DMS79 treated with DMSO at 0.1 percent for 48 hours (cell line): ENCODE measurements at regions not wholly inside any gene's neighbourhood (a gene's known extent, or its start where the extent isn't known, plus 50 kb on each side); places are given as distances from the start of the nearest gene placed in this dataset.
"Not testable (repeated sequence)": the region's sequence is repeated elsewhere in the genome, so short reads cannot be mapped to it uniquely, and the experiment has no call there.

ENCODE experiments used
- DNase-seq: peaks from one replicate; lab custom pipeline; 2025; lab: John Stamatoyannopoulos, UW

GRCh38 chr3:34646911-34647460, 848.6 kb downstream of the PDCD6IP start:
- no peak for DNase-seq

GRCh38 chr3:34650131-34650530, 851.7 kb downstream of the PDCD6IP start:
- DNase-seq, result no peak

GRCh38 chr3:34668915-34669314, 870.5 kb downstream of the PDCD6IP start:
- DNase-seq, result no peak

- DNase-seq, result no peak
Measured at GRCh38 chr3:34669490-34669889, 871.1 kb downstream of the PDCD6IP start.

DNA sequence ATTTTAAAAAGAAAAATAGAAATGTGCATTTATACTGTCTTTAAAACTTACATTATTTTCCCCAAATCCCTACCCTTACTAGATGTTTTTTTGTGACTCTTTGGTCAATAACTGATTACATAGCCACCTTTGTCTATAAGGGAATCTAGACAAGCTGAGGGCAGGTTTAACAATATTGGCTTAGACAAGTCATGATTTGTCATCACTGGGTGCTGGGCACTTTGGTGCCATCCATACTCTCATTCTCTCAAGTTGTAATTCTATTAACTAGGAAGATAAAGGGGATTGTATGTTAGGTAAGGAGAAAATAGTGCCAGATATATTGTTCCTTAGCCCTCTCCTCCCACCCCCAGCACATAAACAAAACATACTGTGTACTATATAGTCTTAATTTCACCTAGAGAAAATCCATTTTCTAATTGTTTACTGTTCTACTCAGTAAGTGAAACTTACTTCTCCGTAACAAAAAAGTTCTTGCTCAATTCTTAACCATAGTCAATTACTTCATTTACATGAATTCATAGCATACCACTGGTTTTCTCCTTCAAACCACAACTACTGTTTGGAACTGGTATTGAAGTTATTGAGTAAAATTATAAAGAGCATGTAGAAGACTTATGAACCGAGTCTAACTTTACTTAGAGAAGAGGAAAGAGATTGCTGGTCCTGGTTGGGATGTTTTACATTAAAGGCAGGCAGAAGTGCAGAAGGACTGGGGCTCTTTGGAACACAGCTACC, 877.1 kb downstream of the PDCD6IP start:
- no peak for DNase-seq

DNA sequence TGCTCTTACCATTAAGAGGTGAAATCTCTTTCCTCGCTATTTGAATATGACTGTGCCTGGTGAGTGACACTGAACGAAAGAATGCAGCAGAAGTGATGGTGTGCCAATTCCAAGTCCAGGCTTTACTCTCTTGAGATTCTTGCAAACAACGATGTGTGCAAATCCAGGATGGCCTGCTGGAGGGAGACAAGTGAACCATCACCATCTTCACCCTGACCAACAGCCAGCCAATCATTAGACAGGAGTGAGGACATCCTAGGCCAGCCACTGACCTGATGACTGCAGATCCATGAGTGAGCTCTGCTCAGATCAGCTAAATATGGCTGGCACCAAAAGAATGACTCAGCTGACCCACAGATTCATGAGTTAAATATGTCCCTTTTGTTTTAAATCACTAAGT, 878.0 kb downstream of the PDCD6IP start:
- DNase-seq, result no peak

DNA sequence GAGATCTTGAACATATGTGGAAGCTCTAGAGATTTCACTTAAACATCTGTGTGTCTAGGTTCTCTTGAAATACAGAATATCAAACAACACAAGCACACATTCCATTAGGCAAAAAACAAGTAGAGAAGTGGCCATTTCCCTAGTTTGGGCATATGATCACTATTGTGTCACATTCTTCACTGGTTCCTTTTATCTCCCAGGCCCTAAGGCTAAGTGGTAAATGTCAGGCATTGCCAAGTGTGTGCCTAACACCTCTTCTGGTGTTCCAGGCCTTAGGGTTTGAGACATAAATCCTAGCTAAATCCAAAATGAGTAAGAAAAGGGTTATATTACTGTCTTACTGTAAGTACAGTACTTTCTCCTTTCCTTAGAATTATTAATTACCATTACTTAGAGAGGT, 880.1 kb downstream of the PDCD6IP start:
- no peak for DNase-seq

DNA sequence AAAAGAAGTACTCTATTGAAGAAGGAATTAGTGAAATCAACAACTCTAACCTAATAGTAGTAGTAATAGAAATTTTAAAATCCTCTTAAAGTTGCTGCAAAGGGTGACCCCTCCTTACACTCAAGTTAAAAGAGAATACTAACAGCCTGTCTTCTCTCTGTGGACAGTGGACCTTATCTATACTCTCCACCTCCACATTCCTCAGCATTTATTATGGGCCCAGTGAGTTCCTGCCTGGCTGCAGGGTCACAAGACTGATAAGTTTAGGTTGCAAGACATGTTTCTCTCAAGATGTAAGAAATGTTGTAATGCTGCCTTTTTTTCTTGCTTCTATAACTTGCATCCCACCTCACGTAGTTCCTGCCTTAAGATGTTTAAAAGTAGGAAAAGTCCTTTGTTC, 880.6 kb downstream of the PDCD6IP start:
- DNase-seq, result not testable (repeated sequence)

- no peak for DNase-seq
Measured at GRCh38 chr3:34683851-34684250, 885.4 kb downstream of the PDCD6IP start.

- DNase-seq, result no peak
Measured at GRCh38 chr3:34686541-34686940, 888.1 kb downstream of the PDCD6IP start.

GRCh38 chr3:34687671-34688070, 889.2 kb downstream of the PDCD6IP start:
- no peak for DNase-seq

DNA sequence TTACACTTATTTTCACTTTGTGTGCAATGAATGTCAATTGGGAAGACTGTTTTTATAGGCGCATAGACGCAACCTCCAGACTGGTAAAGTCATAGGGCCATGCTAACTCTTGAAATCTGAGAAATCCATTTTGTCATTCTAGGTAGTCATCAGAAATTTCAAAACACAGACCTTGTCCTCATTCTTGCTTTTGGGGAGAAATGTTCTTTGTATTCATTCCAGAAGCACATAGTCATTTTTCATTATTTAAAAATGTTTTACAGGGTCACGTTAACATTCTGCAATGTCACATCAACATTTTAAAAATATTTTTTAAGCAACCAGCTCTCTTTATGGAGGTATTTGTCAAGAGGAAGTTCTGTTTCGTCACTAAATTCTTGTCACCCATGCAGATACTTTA, 898.4 kb downstream of the PDCD6IP start:
- no peak for DNase-seq

DNA sequence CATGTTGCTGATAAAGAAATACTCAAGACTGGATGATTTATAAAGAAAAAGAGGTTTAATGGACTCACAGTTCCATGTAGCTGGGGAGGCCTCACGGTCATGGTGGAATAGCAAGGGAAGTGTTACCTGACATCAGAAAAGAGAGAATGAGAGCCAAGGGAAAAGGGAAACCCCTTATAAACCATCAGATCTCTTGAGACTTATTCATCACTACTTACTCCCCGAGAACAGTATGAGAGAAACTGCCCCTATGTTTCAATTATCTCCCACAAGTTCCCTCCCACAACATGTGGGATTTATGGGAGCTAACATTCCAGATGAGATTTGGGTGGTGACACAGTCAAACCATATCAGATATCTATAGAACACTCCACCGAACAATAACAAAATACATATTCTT, 904.6 kb downstream of the PDCD6IP start:
- DNase-seq, result no peak

DNA sequence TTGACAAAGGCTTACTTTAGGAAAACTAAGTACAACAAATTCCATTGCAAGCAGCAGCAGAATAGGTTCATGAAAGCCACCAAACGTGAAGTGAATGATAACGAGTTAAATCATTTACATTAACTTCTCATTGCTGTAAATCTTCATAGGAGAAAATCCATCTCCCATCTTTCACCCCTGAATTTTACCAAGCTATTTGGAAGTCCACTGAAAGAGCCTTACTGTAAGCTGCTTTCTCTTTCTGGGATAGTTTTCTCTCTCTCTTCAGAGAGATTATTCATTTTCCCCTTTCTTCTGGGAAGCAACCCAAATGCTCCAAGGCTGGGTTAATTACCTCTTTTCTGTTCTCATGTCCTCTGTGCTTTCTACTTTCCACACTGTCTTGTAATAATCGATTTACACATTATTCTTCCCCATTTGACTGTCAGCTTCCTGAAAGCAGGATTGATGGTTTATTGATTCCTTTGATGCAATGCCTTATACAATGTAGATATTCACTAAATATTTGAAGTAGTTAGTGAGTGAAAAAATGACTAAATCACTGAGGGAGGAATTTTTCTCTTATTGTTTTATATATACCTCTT, 914.3 kb upstream of the ARPP21 start:
- DNase-seq, result no peak

DNA sequence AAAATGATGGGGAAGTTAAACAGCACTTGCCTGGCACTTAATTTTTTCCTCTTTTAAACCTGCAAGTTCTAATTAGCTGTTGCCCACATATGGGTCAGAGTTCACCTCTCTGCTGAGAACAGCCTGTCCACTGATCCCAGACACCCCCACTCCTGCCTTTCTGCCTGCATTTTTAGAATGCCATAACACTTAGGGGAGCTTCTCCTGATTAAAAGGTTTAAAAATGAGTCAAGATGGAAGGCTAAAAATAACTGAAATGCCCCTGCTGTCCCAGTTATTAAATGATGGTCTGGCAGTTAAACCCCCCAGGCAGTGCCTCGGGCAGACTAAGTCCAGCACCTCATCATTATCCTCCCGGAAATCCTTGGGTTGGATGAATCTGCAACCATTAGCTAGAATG, 913.6 kb upstream of the ARPP21 start:
- DNase-seq, result no peak

- no peak for DNase-seq
Measured at GRCh38 chr3:34727700-34728099, 911.6 kb upstream of the ARPP21 start.

DNA sequence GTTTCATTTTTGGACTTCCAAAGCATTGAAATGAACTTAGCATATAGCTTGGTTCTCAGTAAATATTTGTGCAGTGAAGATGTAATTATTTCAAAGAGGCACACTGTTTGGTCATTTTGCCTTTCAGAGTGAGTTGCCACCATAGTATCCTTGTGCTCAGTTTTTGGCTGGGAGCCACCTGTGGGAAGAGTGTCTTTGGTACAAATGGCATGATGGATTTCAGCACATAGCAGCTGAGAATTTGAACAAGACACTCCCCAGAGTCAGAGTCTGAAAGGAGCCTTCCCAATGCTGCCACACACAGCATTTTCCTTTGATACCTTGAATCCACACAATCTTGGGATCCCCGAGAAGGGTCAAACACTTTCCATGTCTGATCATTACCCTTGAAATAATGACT, 897.2 kb upstream of the ARPP21 start:
- no peak for DNase-seq

DNA sequence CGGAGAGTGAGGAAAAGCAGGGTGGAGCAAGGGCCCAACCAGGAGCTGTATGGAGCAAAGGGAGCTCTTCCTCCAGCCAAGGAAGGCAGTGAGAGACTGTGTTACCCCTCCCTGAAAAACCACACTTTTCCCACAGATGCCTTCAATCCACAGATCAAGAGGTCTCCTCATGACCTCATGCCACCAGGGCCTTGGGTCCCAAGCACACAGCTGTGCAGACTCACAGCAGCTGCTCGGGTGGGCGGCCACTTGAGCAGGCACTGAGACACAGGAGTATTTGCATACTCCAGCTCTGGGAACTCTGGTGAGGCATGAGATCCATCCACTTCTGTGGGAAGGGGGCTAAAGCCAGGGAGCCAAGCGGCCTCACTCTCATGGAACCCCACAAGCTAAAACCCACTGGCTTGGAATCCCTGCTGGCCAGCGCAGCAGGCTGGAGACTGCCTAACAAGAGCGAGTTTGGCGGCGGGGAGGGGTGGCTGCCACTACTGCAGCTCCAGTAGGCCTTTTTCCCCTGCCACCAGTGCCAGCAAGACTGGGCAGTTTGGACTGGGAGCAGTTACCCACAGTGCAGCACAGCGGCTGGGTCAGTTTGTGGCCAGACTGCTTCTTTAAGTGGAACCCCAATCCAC, 880.6 kb upstream of the ARPP21 start:
- DNase-seq, result no peak

- no peak for DNase-seq
Measured at GRCh38 chr3:34777386-34777785, 861.9 kb upstream of the ARPP21 start.

DNA sequence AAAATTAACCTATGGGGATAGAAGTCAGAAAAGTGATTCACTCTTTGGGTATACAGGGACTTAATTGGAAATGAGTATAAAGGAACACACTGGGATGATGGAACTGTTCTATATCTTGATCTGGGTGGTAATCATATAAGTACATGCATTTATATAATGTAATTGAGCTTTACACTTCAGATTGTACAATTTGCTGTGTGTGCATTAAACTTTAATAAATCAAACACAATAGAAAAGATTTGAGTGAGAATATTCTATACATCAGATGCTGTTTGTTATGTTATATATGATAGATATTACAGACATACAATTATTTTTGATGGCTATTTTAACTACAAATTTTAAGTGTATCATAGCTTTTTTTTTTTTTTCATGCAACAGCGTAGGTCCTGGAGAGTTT, 860.2 kb upstream of the ARPP21 start:
- no peak for DNase-seq

DNA sequence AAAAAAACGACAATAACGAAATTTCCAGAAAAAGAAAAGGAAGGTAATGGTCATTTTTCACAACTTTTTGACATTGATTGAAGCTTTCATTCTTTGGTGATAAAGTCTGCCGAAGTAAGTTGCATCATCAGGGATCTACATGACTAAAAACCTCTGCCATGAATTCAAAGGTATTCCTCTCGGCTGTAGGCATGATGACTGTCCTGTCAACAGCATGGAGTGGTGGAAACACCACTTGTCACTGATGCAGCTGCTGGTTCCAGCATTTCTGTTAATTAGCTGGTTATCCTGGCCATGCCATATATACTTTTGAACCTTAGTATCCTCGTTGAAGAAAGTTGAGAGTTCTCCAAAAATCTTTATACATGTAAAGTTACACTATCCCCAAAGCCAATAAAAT, 859.0 kb upstream of the ARPP21 start:
- no peak for DNase-seq

GRCh38 chr3:34780973-34781372, 858.4 kb upstream of the ARPP21 start:
- no peak for DNase-seq

DNA sequence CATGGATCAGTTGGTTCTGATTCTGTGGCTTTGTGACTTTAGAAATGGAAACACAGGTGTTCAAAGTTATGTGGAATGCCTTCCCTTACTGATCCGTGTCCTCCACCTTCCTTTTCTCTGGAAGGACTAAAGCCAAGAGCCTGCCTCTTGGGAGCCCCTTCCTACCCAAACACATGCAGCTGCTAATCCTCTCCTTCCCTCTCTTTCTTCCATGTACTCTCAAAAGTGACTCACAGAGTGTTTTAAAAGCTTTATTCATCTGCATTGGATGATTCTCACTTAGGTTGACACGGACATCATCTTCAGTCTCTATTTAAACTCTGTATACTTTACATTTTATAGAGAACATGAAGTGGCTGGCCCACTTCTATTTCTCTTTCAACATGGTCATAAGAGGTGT, 856.5 kb upstream of the ARPP21 start:
- peak; percentile 34 for DNase-seq
